ENCODE measurements at regions not wholly inside any gene's neighbourhood (a gene's known extent, or its start where the extent isn't known, plus 50 kb on each side); places are given as distances from the start of the nearest gene placed in this dataset.

- intact Hi-C loops (cut with DNase I; ENCODE audit: low total_unique reads), result no loop called here
- DNase-seq, result no peak
- no peak for TF ChIP-seq CTCF (IDR thresholded peaks at IDR 0.05 in 4 of 5, conservative IDR thresholded peaks at IDR 0.05 in 1 of 5)
- Histone ChIP-seq H3K27me3 (no peaks in the 10 kb centered on the region), H3K36me3 (no peaks in the 10 kb centered on the region), H3K4me3 (no peak overlapping the region), H3K9me3 (no peaks in the 10 kb centered on the region), H3K4me1 (no peaks in the 10 kb centered on the region), H3K27ac (no peak overlapping the region)
- ATAC-seq, result no peak
- in situ Hi-C loops (cut with MboI; ENCODE audit: low sequenced_read_pairs in 4 of 4), result no loop called here
Observed at GRCh38 chr4:19496756-19497155, 754.9 kb upstream of the SLIT2 start.

GRCh38 chr4:19494961-19495360 lies 756.7 kb upstream of the SLIT2 start:
- no peaks in the 10 kb centered on the region for H3K27me3 ChIP-seq
- no peak overlapping the region for H3K27ac ChIP-seq
- TF ChIP-seq CTCF (IDR thresholded peaks at IDR 0.05 in 4 of 5, conservative IDR thresholded peaks at IDR 0.05 in 1 of 5), result no peak
- no peak for TF ChIP-seq POLR2A (IDR thresholded peaks at IDR 0.05)
- H3K36me3 ChIP-seq, result no peaks in the 10 kb centered on the region
- no peaks in the 10 kb centered on the region for H3K9me3 ChIP-seq
- H3K4me1 ChIP-seq, result no peaks in the 10 kb centered on the region
- H3K4me3 ChIP-seq, result no peak overlapping the region
- DNase-seq, result no peak
- no peak for ATAC-seq
- in situ Hi-C loops (cut with MboI; ENCODE audit: low sequenced_read_pairs in 4 of 4) (no loop called here), intact Hi-C loops (cut with DNase I; ENCODE audit: low total_unique reads) (no loop called here)

- Histone ChIP-seq H3K27me3 (no peaks in the 10 kb centered on the region), H3K9me3 (no peaks in the 10 kb centered on the region), H3K4me3 (no peak overlapping the region), H3K4me1 (no peaks in the 10 kb centered on the region), H3K27ac (no peak overlapping the region), H3K36me3 (no peaks in the 10 kb centered on the region)
- intact Hi-C loops (cut with DNase I; ENCODE audit: low total_unique reads) (no loop called here), in situ Hi-C loops (cut with MboI; ENCODE audit: low sequenced_read_pairs in 4 of 4) (no loop called here)
- ATAC-seq (no peak), DNase-seq (no peak)
- TF ChIP-seq POLR2A (IDR thresholded peaks at IDR 0.05) (no peak), CTCF (IDR thresholded peaks at IDR 0.05 in 4 of 5, conservative IDR thresholded peaks at IDR 0.05 in 1 of 5) (no peak)
Observed at GRCh38 chr4:19492606-19493005, 759.1 kb upstream of the SLIT2 start.

GRCh38 chr4:19486400-19486799 lies 765.3 kb upstream of the SLIT2 start:
- Histone ChIP-seq H3K4me1 (no peaks in the 10 kb centered on the region), H3K27me3 (no peaks in the 10 kb centered on the region), H3K4me3 (no peak overlapping the region), H3K36me3 (no peaks in the 10 kb centered on the region), H3K27ac (no peak overlapping the region), H3K9me3 (no peaks in the 10 kb centered on the region)
- intact Hi-C loops (cut with DNase I; ENCODE audit: low total_unique reads), result no loop called here
- in situ Hi-C loops (cut with MboI; ENCODE audit: low sequenced_read_pairs in 4 of 4), result no loop called here
- ATAC-seq, result no peak
- DNase-seq, result no peak
- TF ChIP-seq CTCF (IDR thresholded peaks at IDR 0.05 in 4 of 5, conservative IDR thresholded peaks at IDR 0.05 in 1 of 5), result no peak
- no peak for TF ChIP-seq POLR2A (IDR thresholded peaks at IDR 0.05)

GRCh38 chr4:19478791-19479190 lies 772.9 kb upstream of the SLIT2 start:
- no peak for TF ChIP-seq POLR2A (IDR thresholded peaks at IDR 0.05)
- TF ChIP-seq CTCF (IDR thresholded peaks at IDR 0.05 in 4 of 5, conservative IDR thresholded peaks at IDR 0.05 in 1 of 5), result no peak
- in situ Hi-C loops (cut with MboI; ENCODE audit: low sequenced_read_pairs in 4 of 4), result no loop called here
- Histone ChIP-seq H3K27me3 (no peaks in the 10 kb centered on the region), H3K9me3 (no peaks in the 10 kb centered on the region), H3K4me1 (no peaks in the 10 kb centered on the region), H3K36me3 (no peaks in the 10 kb centered on the region), H3K4me3 (no peak overlapping the region), H3K27ac (no peak overlapping the region)
- DNase-seq (no peak), ATAC-seq (no peak)
- intact Hi-C loops (cut with DNase I; ENCODE audit: low total_unique reads), result no loop called here

All from gastrocnemius medialis (tissue), 4 donors.